Rectal smooth muscle tissue (tissue), 1 donor: ENCODE measurements at regions not wholly inside any gene's neighbourhood (a gene's known extent, or its start where the extent isn't known, plus 50 kb on each side); places are given as distances from the start of the nearest gene placed in this dataset.

ENCODE experiments used
- H3K27ac ChIP-seq: one replicate; pipeline ENCODE4 v1.7.0; 2013; ENCODE audit warnings: low read depth, low read length, inconsistent platforms
- H3K27me3 ChIP-seq: one replicate; pipeline ENCODE4 v1.7.0; 2013; ENCODE audit warnings: low read length; ENCODE audit not compliant: control insufficient read depth, insufficient read depth
- H3K36me3 ChIP-seq: one replicate; pipeline ENCODE4 v1.7.0; 2013; ENCODE audit warnings: low read length; ENCODE audit not compliant: control insufficient read depth, insufficient read depth
- H3K4me1 ChIP-seq: one replicate; pipeline ENCODE4 v1.7.0; 2013; ENCODE audit warnings: low read length; ENCODE audit not compliant: control insufficient read depth, insufficient read depth
- H3K4me3 ChIP-seq: one replicate; pipeline ENCODE4 v1.7.0; 2013; ENCODE audit warnings: low read length
- H3K9ac ChIP-seq: one replicate; pipeline ENCODE4 v1.7.0; 2013; ENCODE audit warnings: low read length

DNA sequence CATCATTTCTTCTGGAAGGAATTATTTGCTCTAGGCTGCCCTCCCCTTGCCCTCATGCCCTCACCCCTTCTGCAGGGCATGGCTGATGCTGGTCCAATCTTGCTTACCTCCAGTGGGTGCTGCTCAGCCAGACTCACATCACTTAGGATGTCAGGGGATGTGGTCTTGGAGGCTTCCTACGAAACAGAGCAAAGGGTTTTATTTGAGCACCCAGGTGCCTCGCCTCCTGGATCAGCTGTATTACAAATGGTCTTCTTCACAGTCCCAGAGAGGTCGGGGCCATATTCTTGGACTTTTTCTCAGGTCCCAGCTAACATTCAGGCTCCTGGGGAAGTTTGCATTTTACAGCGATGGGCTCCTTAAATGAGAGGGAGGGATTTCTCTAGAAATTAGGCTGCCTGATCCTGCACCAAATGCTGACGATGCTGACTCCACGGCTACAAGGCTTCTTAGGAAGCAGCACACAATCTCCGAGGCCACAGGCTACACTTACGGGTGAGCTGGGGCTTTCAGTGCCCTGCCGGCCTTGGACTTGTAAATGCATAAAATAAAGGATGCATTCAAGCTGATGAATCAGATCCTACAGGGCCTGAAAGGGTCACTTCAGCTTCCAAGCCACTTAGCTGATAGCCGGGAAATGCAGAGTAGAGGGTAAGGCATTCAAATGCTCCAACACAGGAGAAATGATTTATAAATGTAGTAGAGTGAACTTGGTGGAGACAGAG, 159.8 kb upstream of the ECI2 start:
- Histone ChIP-seq H3K36me3 (no peaks in the 10 kb centered on the region), H3K27ac (no peak overlapping the region), H3K9ac (no peak overlapping the region), H3K4me1 (no peaks in the 10 kb centered on the region), H3K4me3 (no peak overlapping the region), H3K27me3 (no peaks in the 10 kb centered on the region)

DNA sequence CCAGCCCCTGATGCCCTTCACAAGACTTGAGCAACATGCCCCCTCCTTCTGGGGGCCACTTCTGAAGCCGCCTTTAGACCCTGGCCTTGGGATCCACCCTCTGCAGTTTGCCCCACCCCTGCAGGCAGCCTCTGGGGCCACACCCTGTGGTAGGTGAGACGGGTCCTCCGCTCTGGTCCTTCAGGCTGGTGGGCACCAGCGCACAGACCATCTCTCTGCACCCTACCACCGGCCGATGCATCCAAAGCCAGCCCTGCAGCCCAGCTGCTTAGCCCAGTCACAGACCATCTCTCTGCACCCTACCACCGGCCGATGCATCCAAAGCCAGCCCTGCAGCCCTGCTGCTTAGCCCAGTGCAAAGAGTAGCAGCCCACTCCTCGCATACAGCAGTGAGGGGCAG, 159.3 kb upstream of the ECI2 start:
- H3K27ac ChIP-seq = no peak overlapping the region
- H3K4me1 ChIP-seq = no peaks in the 10 kb centered on the region
- H3K9ac ChIP-seq = no peak overlapping the region
- H3K27me3 ChIP-seq = no peaks in the 10 kb centered on the region
- H3K36me3 ChIP-seq = no peaks in the 10 kb centered on the region
- H3K4me3 ChIP-seq = no peak overlapping the region

GRCh38 chr6:4291453-4292403, 156.4 kb upstream of the ECI2 start:
- H3K4me1 ChIP-seq = no peaks in the 10 kb centered on the region
- H3K36me3 ChIP-seq = no peaks in the 10 kb centered on the region
- no peak overlapping the region for H3K27ac ChIP-seq
- no peaks in the 10 kb centered on the region for H3K27me3 ChIP-seq
- no peak overlapping the region for H3K9ac ChIP-seq
- no peak overlapping the region for H3K4me3 ChIP-seq

GRCh38 chr6:4289770-4290320, 154.5 kb upstream of the ECI2 start:
- Histone ChIP-seq H3K36me3 (no peaks in the 10 kb centered on the region), H3K9ac (no peak overlapping the region), H3K27ac (no peak overlapping the region), H3K4me3 (no peak overlapping the region), H3K4me1 (no peaks in the 10 kb centered on the region), H3K27me3 (no peaks in the 10 kb centered on the region)

DNA sequence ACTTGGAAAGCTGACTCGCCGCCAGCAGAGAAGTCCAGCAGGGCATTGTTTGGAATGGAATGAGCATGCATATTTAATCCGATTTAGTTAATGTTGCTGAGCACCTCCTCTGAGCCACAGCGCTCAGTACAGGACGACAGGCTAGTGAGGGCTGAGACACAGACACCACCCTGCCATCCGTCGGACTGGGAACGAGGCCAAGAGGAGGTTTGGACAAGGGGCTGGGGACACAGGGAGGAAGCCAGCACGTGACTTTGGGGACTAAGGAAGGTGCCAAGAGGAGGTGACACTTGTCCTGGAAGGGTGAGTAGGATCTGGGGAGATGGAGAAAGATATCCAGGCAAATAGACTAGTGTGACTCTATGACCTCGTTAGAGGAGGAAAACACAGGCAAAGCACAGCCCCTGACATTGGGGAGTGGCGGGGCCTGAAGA, 152.5 kb upstream of the ECI2 start:
- Histone ChIP-seq H3K27ac (no peak overlapping the region), H3K9ac (no peak overlapping the region), H3K4me1 (no peaks in the 10 kb centered on the region), H3K27me3 (no peaks in the 10 kb centered on the region), H3K4me3 (no peak overlapping the region), H3K36me3 (no peaks in the 10 kb centered on the region)

GRCh38 chr6:4287372-4287771, 152.0 kb upstream of the ECI2 start:
- Histone ChIP-seq H3K9ac (no peak overlapping the region), H3K4me1 (no peaks in the 10 kb centered on the region), H3K27me3 (no peaks in the 10 kb centered on the region)

DNA sequence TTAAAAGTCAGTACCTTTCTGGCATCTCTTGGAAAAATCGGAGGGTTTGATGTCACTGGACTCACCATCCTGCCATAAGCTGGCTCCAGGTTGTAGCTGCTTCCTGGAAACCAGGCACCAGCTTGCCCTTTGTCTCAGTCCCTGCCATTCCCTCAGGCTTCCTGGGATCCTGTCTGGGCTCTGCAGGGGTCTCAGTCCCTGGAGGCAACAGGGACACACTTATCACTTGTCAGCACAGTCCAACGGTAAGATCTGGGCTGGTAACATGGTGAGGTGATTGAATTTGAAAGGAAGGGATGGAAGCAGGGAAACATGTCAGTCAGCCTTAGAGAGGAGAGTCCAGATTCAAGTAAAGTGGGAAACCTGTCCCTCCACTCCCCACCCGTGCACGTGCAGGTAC, 147.6 kb upstream of the ECI2 start:
- H3K9ac ChIP-seq = no peak overlapping the region
- H3K4me1 ChIP-seq = no peaks in the 10 kb centered on the region
- no peak overlapping the region for H3K4me3 ChIP-seq
- no peak overlapping the region for H3K27ac ChIP-seq
- no peaks in the 10 kb centered on the region for H3K36me3 ChIP-seq
- peaks cover 10% of the 10 kb centered on the region for H3K27me3 ChIP-seq

More at GRCh38 chr6:4287372-4287771, 152.0 kb upstream of the ECI2 start:
- Histone ChIP-seq H3K4me3 (no peak overlapping the region), H3K36me3 (no peaks in the 10 kb centered on the region), H3K27ac (no peak overlapping the region)

GRCh38 chr6:4281341-4282293, 146.2 kb upstream of the ECI2 start:
- no peaks in the 10 kb centered on the region for H3K4me1 ChIP-seq
- H3K27me3 ChIP-seq = peaks cover 10% of the 10 kb centered on the region
- H3K4me3 ChIP-seq = peak overlapping the region; percentile 46
- H3K36me3 ChIP-seq = no peaks in the 10 kb centered on the region
- no peak overlapping the region for H3K9ac ChIP-seq
- H3K27ac ChIP-seq = no peak overlapping the region

- Histone ChIP-seq H3K27me3 (peaks cover 10% of the 10 kb centered on the region), H3K9ac (no peak overlapping the region), H3K27ac (no peak overlapping the region), H3K4me3 (no peak overlapping the region), H3K36me3 (no peaks in the 10 kb centered on the region), H3K4me1 (no peaks in the 10 kb centered on the region)
Measured at GRCh38 chr6:4280707-4281106, 145.3 kb upstream of the ECI2 start.

GRCh38 chr6:4280031-4280430, 144.7 kb upstream of the ECI2 start:
- Histone ChIP-seq H3K27me3 (peaks cover 10% of the 10 kb centered on the region), H3K9ac (no peak overlapping the region), H3K36me3 (no peaks in the 10 kb centered on the region), H3K4me3 (no peak overlapping the region), H3K4me1 (no peaks in the 10 kb centered on the region), H3K27ac (no peak overlapping the region)

DNA sequence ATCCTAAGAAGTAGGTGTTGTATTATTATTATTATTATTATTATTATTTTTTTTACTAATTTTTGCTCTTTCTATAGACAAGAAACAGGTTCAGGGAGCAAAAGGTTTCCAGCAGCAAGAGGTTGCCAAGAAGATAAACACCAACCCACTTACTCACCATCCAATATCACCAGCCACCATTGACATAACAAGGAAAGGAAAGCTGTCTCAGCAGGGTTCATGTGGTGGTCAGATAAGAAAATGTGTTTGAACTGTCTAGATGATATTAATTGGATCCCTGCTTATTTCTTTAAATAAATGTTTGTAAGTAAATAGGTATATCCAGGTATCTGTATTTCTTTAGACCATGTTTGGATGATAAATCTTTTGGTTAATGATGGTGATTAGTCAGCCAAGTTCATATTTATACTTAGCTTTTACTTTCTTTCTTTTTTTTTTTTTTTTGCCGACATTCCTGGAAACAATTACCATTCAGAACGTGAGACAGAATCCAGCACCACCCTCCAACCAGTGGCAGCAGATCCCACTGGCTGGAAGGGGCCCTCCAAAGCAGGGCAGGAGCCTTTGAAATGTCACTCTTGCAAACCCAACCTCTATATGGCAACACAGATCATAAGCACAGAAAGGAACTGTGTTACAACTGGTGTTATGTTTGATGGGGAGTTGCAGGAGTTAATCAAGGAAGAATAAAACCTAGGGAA, 139.2 kb upstream of the ECI2 start:
- Histone ChIP-seq H3K4me1 (no peaks in the 10 kb centered on the region), H3K36me3 (no peaks in the 10 kb centered on the region), H3K4me3 (no peak overlapping the region), H3K27me3 (no peaks in the 10 kb centered on the region), H3K9ac (no peak overlapping the region), H3K27ac (no peak overlapping the region)
